ENCODE measurements at regions not wholly inside any gene's neighbourhood (a gene's known extent, or its start where the extent isn't known, plus 50 kb on each side); places are given as distances from the start of the nearest gene placed in this dataset.

GRCh38 chr1:187839873-187840272, 1011.1 kb downstream of the PLA2G4A start:
- Histone ChIP-seq H3K27me3 (no peaks in the 10 kb centered on the region), H3K4me1 (no peaks in the 10 kb centered on the region), H3K27ac (no peak overlapping the region), H3K4me3 (no peak overlapping the region), H3K36me3 (no peaks in the 10 kb centered on the region), H3K9me3 (no peaks in the 10 kb centered on the region)
- intact Hi-C loops (cut with DNase I), result no loop called here
- no peak for DNase-seq
- WGBS, 2 donors, result 49 to 72% methylated on average over 2 of the region's 2 CpGs
- TF ChIP-seq, protein P1, sequence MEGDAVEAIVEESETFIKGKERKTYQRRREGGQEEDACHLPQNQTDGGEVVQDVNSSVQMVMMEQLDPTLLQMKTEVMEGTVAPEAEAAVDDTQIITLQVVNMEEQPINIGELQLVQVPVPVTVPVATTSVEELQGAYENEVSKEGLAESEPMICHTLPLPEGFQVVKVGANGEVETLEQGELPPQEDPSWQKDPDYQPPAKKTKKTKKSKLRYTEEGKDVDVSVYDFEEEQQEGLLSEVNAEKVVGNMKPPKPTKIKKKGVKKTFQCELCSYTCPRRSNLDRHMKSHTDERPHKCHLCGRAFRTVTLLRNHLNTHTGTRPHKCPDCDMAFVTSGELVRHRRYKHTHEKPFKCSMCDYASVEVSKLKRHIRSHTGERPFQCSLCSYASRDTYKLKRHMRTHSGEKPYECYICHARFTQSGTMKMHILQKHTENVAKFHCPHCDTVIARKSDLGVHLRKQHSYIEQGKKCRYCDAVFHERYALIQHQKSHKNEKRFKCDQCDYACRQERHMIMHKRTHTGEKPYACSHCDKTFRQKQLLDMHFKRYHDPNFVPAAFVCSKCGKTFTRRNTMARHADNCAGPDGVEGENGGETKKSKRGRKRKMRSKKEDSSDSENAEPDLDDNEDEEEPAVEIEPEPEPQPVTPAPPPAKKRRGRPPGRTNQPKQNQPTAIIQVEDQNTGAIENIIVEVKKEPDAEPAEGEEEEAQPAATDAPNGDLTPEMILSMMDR (IDR thresholded peaks at IDR 0.05), result no peak
- TF ChIP-seq POLR2A (IDR thresholded peaks at IDR 0.05), result no peak

DNA sequence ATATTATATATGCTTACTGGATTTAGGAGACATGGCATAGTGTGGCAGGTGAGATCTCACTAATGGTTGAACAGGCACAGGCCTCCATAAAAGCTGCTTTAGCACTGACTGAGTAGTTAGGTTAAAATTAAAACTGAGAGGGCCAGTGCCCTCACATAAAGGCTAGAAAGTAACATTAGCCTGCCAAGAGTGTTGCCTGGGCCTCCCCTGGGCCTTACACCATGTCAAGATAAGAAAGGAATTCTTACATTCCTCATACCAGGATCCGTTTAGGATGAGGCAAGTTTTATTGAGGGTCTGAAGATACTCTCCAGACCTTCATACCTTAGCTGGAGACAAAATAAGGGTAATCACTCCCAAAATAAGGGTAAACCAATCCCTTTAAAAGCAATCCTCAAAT, 1011.8 kb downstream of the PLA2G4A start:
- Histone ChIP-seq H3K9me3 (no peaks in the 10 kb centered on the region), H3K36me3 (no peaks in the 10 kb centered on the region), H3K4me1 (no peaks in the 10 kb centered on the region), H3K27ac (no peak overlapping the region), H3K27me3 (no peaks in the 10 kb centered on the region), H3K4me3 (no peak overlapping the region)
- intact Hi-C loops (cut with DNase I), result no loop called here
- no peak for DNase-seq
- 24 to 42% methylated on average over 1 of the region's 1 CpG for WGBS, 2 donors
- no peak for TF ChIP-seq POLR2A (IDR thresholded peaks at IDR 0.05)
- TF ChIP-seq, protein P1 (IDR thresholded peaks at IDR 0.05), result no peak

DNA sequence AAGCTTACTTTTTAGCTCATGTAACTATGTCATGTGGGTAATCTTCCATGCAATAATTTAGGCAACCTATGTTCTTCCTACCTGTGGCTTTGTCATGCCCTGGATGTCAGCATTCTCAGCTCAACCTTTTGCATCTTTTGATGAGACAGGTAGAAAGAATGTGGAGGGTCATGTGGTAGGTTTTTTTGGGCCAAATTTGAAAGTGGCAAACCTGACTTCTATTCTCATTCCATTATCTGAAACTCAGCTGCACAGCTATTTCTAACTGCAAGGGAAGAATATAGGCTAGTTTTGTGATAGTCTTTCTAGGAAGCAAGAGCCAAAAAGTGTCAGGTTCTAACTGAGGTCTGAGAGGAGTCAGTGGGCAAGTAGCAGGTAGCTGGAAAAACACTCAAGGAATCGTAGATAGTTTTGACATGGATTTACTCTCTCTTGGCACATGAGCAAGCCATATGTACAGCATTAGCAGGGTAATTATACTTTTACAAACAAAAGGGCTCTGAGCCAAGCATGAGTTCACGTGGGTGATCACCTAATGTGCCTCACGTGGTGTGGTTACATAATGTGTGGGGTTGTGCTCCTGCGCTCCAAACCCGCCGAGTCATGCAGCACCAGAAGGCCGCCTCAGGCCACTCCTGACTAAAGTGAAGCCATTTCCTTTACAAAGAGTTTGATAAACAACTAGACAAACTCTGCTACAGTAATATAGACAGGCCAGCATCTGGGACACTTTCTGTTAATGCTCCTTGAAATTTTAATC, 1013.8 kb downstream of the PLA2G4A start:
- TF ChIP-seq POLR2A (IDR thresholded peaks at IDR 0.05), result no peak
- TF ChIP-seq, protein P1 (IDR thresholded peaks at IDR 0.05), result no peak
- Histone ChIP-seq H3K27ac (no peak overlapping the region), H3K4me3 (no peak overlapping the region), H3K36me3 (no peaks in the 10 kb centered on the region), H3K4me1 (no peaks in the 10 kb centered on the region), H3K27me3 (no peaks in the 10 kb centered on the region), H3K9me3 (no peaks in the 10 kb centered on the region)
- 45 to 54% methylated on average over 7 of the region's 7 CpGs for WGBS, 2 donors
- intact Hi-C loops (cut with DNase I), result no loop called here
- DNase-seq, result no peak

GRCh38 chr1:187844313-187844712, 1015.6 kb downstream of the PLA2G4A start:
- TF ChIP-seq POLR2A (IDR thresholded peaks at IDR 0.05), result no peak
- TF ChIP-seq, protein P1 (IDR thresholded peaks at IDR 0.05), result no peak
- Histone ChIP-seq H3K27ac (no peak overlapping the region), H3K36me3 (no peaks in the 10 kb centered on the region), H3K4me1 (peaks cover 0 to 7% (median 0%) of the 10 kb centered on the region in 3 donors), H3K4me3 (no peak overlapping the region), H3K9me3 (no peaks in the 10 kb centered on the region), H3K27me3 (no peaks in the 10 kb centered on the region)
- no peak for DNase-seq
- intact Hi-C loops (cut with DNase I), result no loop called here
- WGBS, 2 donors, result 59 to 65% methylated on average over 3 of the region's 3 CpGs

DNA sequence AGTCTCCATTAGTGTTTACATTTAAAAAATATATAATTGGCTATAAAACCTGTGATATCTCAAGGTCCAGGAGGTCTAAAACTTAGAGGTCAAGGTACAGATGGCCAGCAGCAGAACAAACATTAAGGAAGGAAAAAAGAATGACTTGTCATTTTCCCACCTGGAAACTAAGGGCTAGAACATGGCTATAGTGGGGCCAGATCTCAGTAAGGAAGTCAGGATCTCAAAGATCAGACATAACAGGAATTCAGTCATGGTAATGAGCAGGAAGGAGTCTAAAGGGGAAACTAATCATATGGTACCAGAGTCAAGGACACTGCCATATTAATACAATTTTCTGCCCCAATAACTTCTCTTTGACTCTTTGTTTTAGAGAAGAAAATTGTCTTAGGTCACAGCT, 1018.8 kb downstream of the PLA2G4A start:
- Histone ChIP-seq H3K9me3 (no peaks in the 10 kb centered on the region), H3K36me3 (no peaks in the 10 kb centered on the region), H3K27ac (no peak overlapping the region), H3K27me3 (no peaks in the 10 kb centered on the region), H3K4me3 (no peak overlapping the region), H3K4me1 (peaks cover 0 to 7% (median 0%) of the 10 kb centered on the region in 3 donors)
- no peak for DNase-seq
- no peak for TF ChIP-seq POLR2A (IDR thresholded peaks at IDR 0.05)
- TF ChIP-seq, protein P1 (IDR thresholded peaks at IDR 0.05), result no peak
- intact Hi-C loops (cut with DNase I), result no loop called here

Data from esophagus squamous epithelium (tissue), 5 donors.